ENCODE measurements at regions not wholly inside any gene's neighbourhood (a gene's known extent, or its start where the extent isn't known, plus 50 kb on each side); places are given as distances from the start of the nearest gene placed in this dataset.
A peak's percentile ranks its signal among the peaks of the same experiment; 100 is the strongest.

- no peak for DNase-seq
These were observed 342.4 kb upstream of the CD180 start for GRCh38 chr5:67538855-67539506.

- peak; percentile 36 for DNase-seq
These were observed 341.0 kb upstream of the CD180 start for GRCh38 chr5:67537439-67538148.

- no peak for DNase-seq
These were observed 340.3 kb upstream of the CD180 start for GRCh38 chr5:67536866-67537265.

- DNase-seq: no peak
These were observed 334.1 kb upstream of the CD180 start for GRCh38 chr5:67530609-67531255.

- DNase-seq: no peak
These were observed 332.4 kb upstream of the CD180 start for GRCh38 chr5:67528953-67529352.

- no peak for DNase-seq
These were observed 330.2 kb upstream of the CD180 start for GRCh38 chr5:67526793-67527192.

- DNase-seq: no peak
These were observed 323.7 kb upstream of the CD180 start for GRCh38 chr5:67520161-67520908.

- DNase-seq: no peak
These were observed 321.6 kb upstream of the CD180 start for GRCh38 chr5:67518227-67518626.

- DNase-seq: no peak
These were observed 320.5 kb upstream of the CD180 start for GRCh38 chr5:67516948-67517565.

- no peak for DNase-seq
These were observed 319.2 kb upstream of the CD180 start for GRCh38 chr5:67515762-67516161.

- no peak for DNase-seq
These were observed 318.6 kb upstream of the CD180 start for GRCh38 chr5:67515020-67515689.

- DNase-seq: no peak
These were observed 316.2 kb upstream of the CD180 start for GRCh38 chr5:67512758-67513157.

GRCh38 chr5:67511911-67512310 lies 315.3 kb upstream of the CD180 start:
- DNase-seq: no peak

GRCh38 chr5:67510204-67510603 lies 313.6 kb upstream of the CD180 start:
- no peak for DNase-seq

GRCh38 chr5:67509402-67510186 lies 313.0 kb upstream of the CD180 start:
- DNase-seq: no peak

GRCh38 chr5:67506241-67506640 lies 309.6 kb upstream of the CD180 start:
- DNase-seq: no peak

- no peak for DNase-seq
These were observed 306.4 kb upstream of the CD180 start for GRCh38 chr5:67502951-67503350.

- DNase-seq: no peak
These were observed 299.5 kb upstream of the CD180 start for GRCh38 chr5:67496051-67496450.

- no peak for DNase-seq
These were observed 298.5 kb upstream of the CD180 start for GRCh38 chr5:67495072-67495471.

GRCh38 chr5:67494186-67494855 lies 297.7 kb upstream of the CD180 start:
- DNase-seq: no peak

- peak; percentile 7 for DNase-seq
These were observed 297.1 kb upstream of the CD180 start for GRCh38 chr5:67493676-67494075.

Measured in suppressor macrophage treated with lipopolysaccharide for 4 hours (primary cell).